ENCODE measurements at regions not wholly inside any gene's neighbourhood (a gene's known extent, or its start where the extent isn't known, plus 50 kb on each side); places are given as distances from the start of the nearest gene placed in this dataset.

- TF ChIP-seq, protein P1, sequence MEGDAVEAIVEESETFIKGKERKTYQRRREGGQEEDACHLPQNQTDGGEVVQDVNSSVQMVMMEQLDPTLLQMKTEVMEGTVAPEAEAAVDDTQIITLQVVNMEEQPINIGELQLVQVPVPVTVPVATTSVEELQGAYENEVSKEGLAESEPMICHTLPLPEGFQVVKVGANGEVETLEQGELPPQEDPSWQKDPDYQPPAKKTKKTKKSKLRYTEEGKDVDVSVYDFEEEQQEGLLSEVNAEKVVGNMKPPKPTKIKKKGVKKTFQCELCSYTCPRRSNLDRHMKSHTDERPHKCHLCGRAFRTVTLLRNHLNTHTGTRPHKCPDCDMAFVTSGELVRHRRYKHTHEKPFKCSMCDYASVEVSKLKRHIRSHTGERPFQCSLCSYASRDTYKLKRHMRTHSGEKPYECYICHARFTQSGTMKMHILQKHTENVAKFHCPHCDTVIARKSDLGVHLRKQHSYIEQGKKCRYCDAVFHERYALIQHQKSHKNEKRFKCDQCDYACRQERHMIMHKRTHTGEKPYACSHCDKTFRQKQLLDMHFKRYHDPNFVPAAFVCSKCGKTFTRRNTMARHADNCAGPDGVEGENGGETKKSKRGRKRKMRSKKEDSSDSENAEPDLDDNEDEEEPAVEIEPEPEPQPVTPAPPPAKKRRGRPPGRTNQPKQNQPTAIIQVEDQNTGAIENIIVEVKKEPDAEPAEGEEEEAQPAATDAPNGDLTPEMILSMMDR (conservative IDR thresholded peaks at IDR 0.05; ENCODE audit: low read depth, low read length) = no peak
- TF ChIP-seq RAD21 (IDR thresholded peaks at IDR 0.05; ENCODE audit: low read length) (no peak), POLR2A (IDR thresholded peaks at IDR 0.05; ENCODE audit: low read depth, low read length) (no peak), CEBPB (IDR thresholded peaks at IDR 0.05; ENCODE audit: low read depth, low read length) (no peak), RFX5 (IDR thresholded peaks at IDR 0.05; ENCODE audit: low read depth, low read length) (no peak), CHD1 (IDR thresholded peaks at IDR 0.05; ENCODE audit: low read depth, low read length) (no peak), MAFK (IDR thresholded peaks at IDR 0.05; ENCODE audit: low read depth, low read length) (no peak), BHLHE40 (IDR thresholded peaks at IDR 0.05; ENCODE audit: low read depth, low read length) (no peak)
- TF ChIP-seq, protein P2, sequence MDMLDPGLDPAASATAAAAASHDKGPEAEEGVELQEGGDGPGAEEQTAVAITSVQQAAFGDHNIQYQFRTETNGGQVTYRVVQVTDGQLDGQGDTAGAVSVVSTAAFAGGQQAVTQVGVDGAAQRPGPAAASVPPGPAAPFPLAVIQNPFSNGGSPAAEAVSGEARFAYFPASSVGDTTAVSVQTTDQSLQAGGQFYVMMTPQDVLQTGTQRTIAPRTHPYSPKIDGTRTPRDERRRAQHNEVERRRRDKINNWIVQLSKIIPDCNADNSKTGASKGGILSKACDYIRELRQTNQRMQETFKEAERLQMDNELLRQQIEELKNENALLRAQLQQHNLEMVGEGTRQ (IDR thresholded peaks at IDR 0.05; ENCODE audit: low read depth, low read length) = no peak
Observed at GRCh38 chr12:116473416-116473815, 85.8 kb upstream of the MAP1LC3B2 start.

Data from IMR-90 (cell line).